CD4-positive, alpha-beta T cell (primary cell): ENCODE measurements at regions not wholly inside any gene's neighbourhood (a gene's known extent, or its start where the extent isn't known, plus 50 kb on each side); places are given as distances from the start of the nearest gene placed in this dataset.

ENCODE experiments used
- ATAC-seq: fragments of 200-7000 bp; cut with Tn5 transposase; one replicate; pipeline ENCODE4 v1.10.0; 2022; ENCODE audit warnings: mild to moderate bottlenecking; ENCODE audit not compliant: poor library complexity
- CTCF ChIA-PET: fragments of 350-600 bp; sonication (Branson Sonifier 250); formaldehyde crosslinking; loops from one replicate; lab custom pipeline; 2021; ENCODE audit warnings: antibody characterized with exemption, inconsistent platforms; lab: Charles Lee
- POLR2A ChIA-PET: fragments of 350-600 bp; sonication (Branson Sonifier 250); formaldehyde crosslinking; loops from one replicate; lab custom pipeline; 2021; ENCODE audit warnings: antibody characterized with exemption, inconsistent platforms; lab: Charles Lee
- DNase-seq, 14 experiments: peaks; one replicate each; pipeline ENCODE4 v3.0.0-alpha.2; 2013 to 2020; ENCODE audit warnings: mixed read lengths in 2 of 14
- H3K27ac ChIP-seq, 2 donors: one replicate each; pipeline versions ENCODE4 v1.5.1 to v1.7.0; 2013; ENCODE audit warnings: low read length in 2 of 2, low read depth in 1 of 2, mild to moderate bottlenecking in 1 of 2
- H3K27me3 ChIP-seq, 2 experiments: 1 replicate in 1 of 2; 2 replicates in 1 of 2; pipeline versions ENCODE4 v1.6.1 to v1.7.0; 2013; ENCODE audit warnings: low read length in 2 of 2, control low read depth in 1 of 2, mild to moderate bottlenecking in 1 of 2, moderate library complexity in 1 of 2; ENCODE audit not compliant: insufficient read depth in 2 of 2, control insufficient read depth in 1 of 2
- H3K36me3 ChIP-seq: one replicate; pipeline ENCODE4 v1.6.1; 2013; ENCODE audit warnings: low read length, control low read depth; ENCODE audit not compliant: insufficient read depth
- H3K4me1 ChIP-seq: one replicate; pipeline ENCODE4 v1.6.1; 2013; ENCODE audit warnings: low read length, control low read depth; ENCODE audit not compliant: insufficient read depth
- H3K4me3 ChIP-seq: one replicate; pipeline ENCODE4 v1.5.1; 2013; ENCODE audit warnings: mild to moderate bottlenecking, low read length, moderate library complexity
- H3K9me3 ChIP-seq, 2 experiments: 1 replicate in 1 of 2; 2 replicates in 1 of 2; pipeline versions ENCODE4 v1.6.1 to v1.7.0; 2013; ENCODE audit warnings: low read length in 2 of 2, mild to moderate bottlenecking in 2 of 2, control low read depth in 1 of 2, moderate library complexity in 1 of 2; ENCODE audit not compliant: control insufficient read depth in 1 of 2, insufficient read depth in 1 of 2
- H3K27ac Mint-ChIP-seq: one replicate; pipeline ENCODE4 v1.8.0; 2020; ENCODE audit warnings: mixed read lengths
- H3K27me3 Mint-ChIP-seq: one replicate; pipeline ENCODE4 v1.8.0; 2021; ENCODE audit warnings: mixed read lengths
- H3K36me3 Mint-ChIP-seq: one replicate; pipeline ENCODE4 v1.8.0; 2021; ENCODE audit warnings: low read depth, mixed read lengths
- H3K4me1 Mint-ChIP-seq: one replicate; pipeline ENCODE4 v1.8.0; 2021; ENCODE audit warnings: low read depth, mixed read lengths
- H3K4me3 Mint-ChIP-seq: one replicate; pipeline ENCODE4 v1.8.0; 2020; ENCODE audit warnings: mild to moderate bottlenecking, mixed read lengths
- H3K9me3 Mint-ChIP-seq: one replicate; pipeline ENCODE4 v1.8.0; 2020; ENCODE audit warnings: mixed read lengths
- intact Hi-C, 2 experiments: fragments of 100-400 bp; cut with DNase I in 1 of 2; cut with micrococcal nuclease in 1 of 2; formaldehyde crosslinking; loops; one replicate each; pipeline versions ENCODE4 v1.15.1 to v1.9.0; 2023 to 2025; cut with DNase I, micrococcal nuclease
- TF ChIP-seq, protein P1 (sequence below): fragments of 200-600 bp; IDR thresholded peaks from one replicate; pipeline ENCODE4 v1.8.0; 2022; ENCODE audit warnings: antibody characterized with exemption, mild to moderate bottlenecking

DNA sequence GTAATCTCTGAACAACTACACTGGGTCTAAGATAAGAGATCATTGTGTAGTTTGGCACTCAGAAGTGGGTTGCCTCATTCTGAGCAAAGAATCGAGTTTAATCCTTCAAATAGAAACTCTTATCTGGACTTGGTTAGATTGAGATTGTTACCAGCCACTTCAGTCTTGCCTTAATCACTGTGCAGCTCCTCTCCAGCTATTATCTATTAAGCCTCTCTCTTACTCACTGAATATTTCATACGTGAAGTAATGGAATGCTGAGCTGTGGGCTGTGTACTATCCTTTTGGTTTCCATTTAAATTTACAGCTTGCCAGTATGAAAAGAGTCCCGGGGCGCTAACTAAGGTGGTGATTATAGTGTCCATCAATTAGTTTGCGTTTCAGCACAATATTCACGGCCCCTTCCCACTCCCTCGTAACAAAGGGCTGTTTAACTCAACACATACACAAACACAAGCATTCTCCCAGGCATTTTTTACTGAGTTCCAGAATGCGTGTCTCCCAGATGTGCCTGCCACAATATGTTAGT is 65.7 kb upstream of the NCKAP5 start:
- ATAC-seq = no peak
- no peak overlapping the region for H3K4me3 Mint-ChIP-seq
- H3K4me3 ChIP-seq = no peak overlapping the region
- POLR2A ChIA-PET = no interaction called here
- no peaks in the 10 kb centered on the region for H3K36me3 ChIP-seq
- CTCF ChIA-PET = no interaction called here
- H3K4me1 ChIP-seq = no peaks in the 10 kb centered on the region
- H3K27ac Mint-ChIP-seq = no peak overlapping the region
- no peak for DNase-seq
- H3K27me3 ChIP-seq = no peaks in the 10 kb centered on the region
- TF ChIP-seq, protein P1, sequence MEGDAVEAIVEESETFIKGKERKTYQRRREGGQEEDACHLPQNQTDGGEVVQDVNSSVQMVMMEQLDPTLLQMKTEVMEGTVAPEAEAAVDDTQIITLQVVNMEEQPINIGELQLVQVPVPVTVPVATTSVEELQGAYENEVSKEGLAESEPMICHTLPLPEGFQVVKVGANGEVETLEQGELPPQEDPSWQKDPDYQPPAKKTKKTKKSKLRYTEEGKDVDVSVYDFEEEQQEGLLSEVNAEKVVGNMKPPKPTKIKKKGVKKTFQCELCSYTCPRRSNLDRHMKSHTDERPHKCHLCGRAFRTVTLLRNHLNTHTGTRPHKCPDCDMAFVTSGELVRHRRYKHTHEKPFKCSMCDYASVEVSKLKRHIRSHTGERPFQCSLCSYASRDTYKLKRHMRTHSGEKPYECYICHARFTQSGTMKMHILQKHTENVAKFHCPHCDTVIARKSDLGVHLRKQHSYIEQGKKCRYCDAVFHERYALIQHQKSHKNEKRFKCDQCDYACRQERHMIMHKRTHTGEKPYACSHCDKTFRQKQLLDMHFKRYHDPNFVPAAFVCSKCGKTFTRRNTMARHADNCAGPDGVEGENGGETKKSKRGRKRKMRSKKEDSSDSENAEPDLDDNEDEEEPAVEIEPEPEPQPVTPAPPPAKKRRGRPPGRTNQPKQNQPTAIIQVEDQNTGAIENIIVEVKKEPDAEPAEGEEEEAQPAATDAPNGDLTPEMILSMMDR = no peak
- no peaks in the 10 kb centered on the region for H3K27me3 Mint-ChIP-seq
- intact Hi-C loops = no loop called here
- no peak overlapping the region for H3K27ac ChIP-seq
- H3K36me3 Mint-ChIP-seq = no peaks in the 10 kb centered on the region
- H3K9me3 ChIP-seq = no peaks in the 10 kb centered on the region
- no peaks in the 10 kb centered on the region for H3K4me1 Mint-ChIP-seq
- H3K9me3 Mint-ChIP-seq = peaks cover 2% of the 10 kb centered on the region

DNA sequence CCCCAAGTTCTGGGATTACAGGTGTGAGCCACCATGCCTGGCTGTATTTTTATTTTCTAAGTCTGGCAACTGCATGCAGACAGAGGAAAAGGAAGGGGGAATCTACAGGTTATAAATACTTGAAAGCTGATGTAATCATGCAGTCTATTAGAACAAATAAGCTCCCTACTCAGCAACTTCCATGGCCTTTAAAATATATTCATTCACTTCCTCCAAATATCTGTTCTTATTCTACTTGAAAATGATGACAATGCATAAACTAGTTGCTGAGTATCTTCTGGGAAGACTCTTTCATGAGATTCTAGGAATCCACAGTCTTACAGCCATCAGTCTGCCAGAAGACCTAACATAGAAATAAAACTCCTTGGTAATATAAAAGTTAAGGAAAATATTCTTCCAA is 66.9 kb upstream of the NCKAP5 start:
- TF ChIP-seq, protein P1 = no peak
- no peaks in the 10 kb centered on the region for H3K36me3 Mint-ChIP-seq
- H3K4me1 Mint-ChIP-seq = no peaks in the 10 kb centered on the region
- no peak overlapping the region for H3K27ac Mint-ChIP-seq
- Histone ChIP-seq H3K4me3 (no peak overlapping the region), H3K9me3 (no peaks in the 10 kb centered on the region), H3K27ac (no peak overlapping the region), H3K4me1 (no peaks in the 10 kb centered on the region), H3K36me3 (no peaks in the 10 kb centered on the region), H3K27me3 (no peaks in the 10 kb centered on the region)
- H3K4me3 Mint-ChIP-seq = no peak overlapping the region
- no peaks in the 10 kb centered on the region for H3K27me3 Mint-ChIP-seq
- intact Hi-C loops = no loop called here
- CTCF ChIA-PET = no interaction called here
- ATAC-seq = no peak
- POLR2A ChIA-PET = no interaction called here
- no peaks in the 10 kb centered on the region for H3K9me3 Mint-ChIP-seq
- no peak for DNase-seq

- CTCF ChIA-PET = no interaction called here
Observed at GRCh38 chr2:133636287-133636686, 68.0 kb upstream of the NCKAP5 start.

More at GRCh38 chr2:133636287-133636686, 68.0 kb upstream of the NCKAP5 start:
- intact Hi-C loops = no loop called here
- H3K36me3 Mint-ChIP-seq = no peaks in the 10 kb centered on the region
- POLR2A ChIA-PET = no interaction called here
- H3K4me3 Mint-ChIP-seq = no peak overlapping the region
- TF ChIP-seq, protein P1 = no peak
- no peaks in the 10 kb centered on the region for H3K4me1 Mint-ChIP-seq
- no peaks in the 10 kb centered on the region for H3K36me3 ChIP-seq
- no peak overlapping the region for H3K27ac Mint-ChIP-seq
- H3K9me3 Mint-ChIP-seq = no peaks in the 10 kb centered on the region
- no peaks in the 10 kb centered on the region for H3K27me3 ChIP-seq
- H3K27me3 Mint-ChIP-seq = no peaks in the 10 kb centered on the region
- no peak for DNase-seq
- no peaks in the 10 kb centered on the region for H3K9me3 ChIP-seq
- H3K4me3 ChIP-seq = no peak overlapping the region
- no peak overlapping the region for H3K27ac ChIP-seq
- H3K4me1 ChIP-seq = no peaks in the 10 kb centered on the region
- ATAC-seq = no peak
